ENCODE measurements at regions not wholly inside any gene's neighbourhood (a gene's known extent, or its start where the extent isn't known, plus 50 kb on each side); places are given as distances from the start of the nearest gene placed in this dataset.

- TF ChIP-seq POLR2A (IDR thresholded peaks at IDR 0.05; ENCODE audit: low read length) (no peak), GATA1 (IDR thresholded peaks at IDR 0.05; ENCODE audit: low read depth, low read length) (no peak)
These were observed 243.4 kb downstream of the IGSF11 start for GRCh38 chr3:118791246-118791645.
